ENCODE measurements at regions not wholly inside any gene's neighbourhood (a gene's known extent, or its start where the extent isn't known, plus 50 kb on each side); places are given as distances from the start of the nearest gene placed in this dataset.
"Not testable (repeated sequence)": the region's sequence is repeated elsewhere in the genome, so short reads cannot be mapped to it uniquely, and the experiment has no call there.

- no peak for DNase-seq
- no peaks in the 10 kb centered on the region for H3K9me3 Mint-ChIP-seq (ENCODE audit: unreplicated experiment)
- no peaks in the 10 kb centered on the region for H3K27me3 Mint-ChIP-seq (ENCODE audit: unreplicated experiment)
- H3K4me3 Mint-ChIP-seq (ENCODE audit: unreplicated experiment), result no peak overlapping the region
- H3K27ac Mint-ChIP-seq (ENCODE audit: unreplicated experiment), result no peak overlapping the region
- H3K4me1 Mint-ChIP-seq (ENCODE audit: low read depth, unreplicated experiment), result no peaks in the 10 kb centered on the region
- TF ChIP-seq, protein P1, sequence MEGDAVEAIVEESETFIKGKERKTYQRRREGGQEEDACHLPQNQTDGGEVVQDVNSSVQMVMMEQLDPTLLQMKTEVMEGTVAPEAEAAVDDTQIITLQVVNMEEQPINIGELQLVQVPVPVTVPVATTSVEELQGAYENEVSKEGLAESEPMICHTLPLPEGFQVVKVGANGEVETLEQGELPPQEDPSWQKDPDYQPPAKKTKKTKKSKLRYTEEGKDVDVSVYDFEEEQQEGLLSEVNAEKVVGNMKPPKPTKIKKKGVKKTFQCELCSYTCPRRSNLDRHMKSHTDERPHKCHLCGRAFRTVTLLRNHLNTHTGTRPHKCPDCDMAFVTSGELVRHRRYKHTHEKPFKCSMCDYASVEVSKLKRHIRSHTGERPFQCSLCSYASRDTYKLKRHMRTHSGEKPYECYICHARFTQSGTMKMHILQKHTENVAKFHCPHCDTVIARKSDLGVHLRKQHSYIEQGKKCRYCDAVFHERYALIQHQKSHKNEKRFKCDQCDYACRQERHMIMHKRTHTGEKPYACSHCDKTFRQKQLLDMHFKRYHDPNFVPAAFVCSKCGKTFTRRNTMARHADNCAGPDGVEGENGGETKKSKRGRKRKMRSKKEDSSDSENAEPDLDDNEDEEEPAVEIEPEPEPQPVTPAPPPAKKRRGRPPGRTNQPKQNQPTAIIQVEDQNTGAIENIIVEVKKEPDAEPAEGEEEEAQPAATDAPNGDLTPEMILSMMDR (IDR thresholded peaks at IDR 0.05; ENCODE audit: partially characterized antibody, unreplicated experiment), result no peak
- H3K36me3 Mint-ChIP-seq (ENCODE audit: unreplicated experiment), result peaks cover 3% of the 10 kb centered on the region
Measured at GRCh38 chr17:33870936-33871335, 384.1 kb upstream of the CCL2 start.

DNA sequence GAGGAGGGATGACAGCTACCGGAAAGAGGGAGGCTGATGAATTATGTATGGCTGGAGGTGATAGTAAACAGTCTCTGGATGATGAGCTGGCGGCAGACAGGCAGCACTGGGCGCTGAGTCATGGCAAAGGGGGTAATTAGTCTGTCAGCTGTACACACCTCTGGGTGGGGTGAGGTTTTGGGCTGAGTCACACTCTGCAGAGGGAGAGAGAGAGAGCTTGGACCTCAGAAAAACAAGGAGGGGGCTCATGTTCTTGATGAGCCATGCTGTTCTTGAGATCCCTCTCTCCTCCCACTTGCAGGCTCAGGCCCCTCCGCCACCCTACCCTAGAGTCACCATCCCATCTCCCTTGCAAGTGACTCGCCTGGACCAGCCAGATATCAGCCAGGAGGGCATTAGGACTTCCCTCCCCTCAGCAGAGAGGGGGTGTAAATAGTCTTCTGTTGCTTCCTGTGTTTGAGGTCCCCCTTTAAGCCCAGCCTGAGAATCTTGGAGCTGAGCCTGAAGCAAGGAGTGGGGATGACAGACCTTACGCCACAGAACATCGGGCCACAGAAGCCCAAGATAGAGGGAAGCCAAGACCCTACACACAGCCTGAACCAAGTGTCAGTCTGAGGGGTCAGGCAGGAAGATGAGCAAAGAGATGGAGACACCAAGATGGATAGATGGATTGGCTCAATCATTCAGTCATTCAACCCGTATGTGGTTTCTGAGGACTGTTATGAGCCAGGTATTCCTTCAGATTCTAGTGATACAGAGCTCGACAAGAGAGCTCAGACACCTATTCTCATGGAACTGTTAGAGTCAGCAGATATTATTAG, 383.2 kb upstream of the CCL2 start:
- no peaks in the 10 kb centered on the region for H3K9me3 Mint-ChIP-seq (ENCODE audit: unreplicated experiment)
- no peaks in the 10 kb centered on the region for H3K27me3 Mint-ChIP-seq (ENCODE audit: unreplicated experiment)
- H3K27ac Mint-ChIP-seq (ENCODE audit: unreplicated experiment), result no peak overlapping the region
- H3K36me3 Mint-ChIP-seq (ENCODE audit: unreplicated experiment), result peaks cover under 1% of the 10 kb centered on the region
- no peak for DNase-seq
- TF ChIP-seq, protein P1 (IDR thresholded peaks at IDR 0.05; ENCODE audit: partially characterized antibody, unreplicated experiment), result no peak
- no peak overlapping the region for H3K4me3 Mint-ChIP-seq (ENCODE audit: unreplicated experiment)
- no peaks in the 10 kb centered on the region for H3K4me1 Mint-ChIP-seq (ENCODE audit: low read depth, unreplicated experiment)

DNA sequence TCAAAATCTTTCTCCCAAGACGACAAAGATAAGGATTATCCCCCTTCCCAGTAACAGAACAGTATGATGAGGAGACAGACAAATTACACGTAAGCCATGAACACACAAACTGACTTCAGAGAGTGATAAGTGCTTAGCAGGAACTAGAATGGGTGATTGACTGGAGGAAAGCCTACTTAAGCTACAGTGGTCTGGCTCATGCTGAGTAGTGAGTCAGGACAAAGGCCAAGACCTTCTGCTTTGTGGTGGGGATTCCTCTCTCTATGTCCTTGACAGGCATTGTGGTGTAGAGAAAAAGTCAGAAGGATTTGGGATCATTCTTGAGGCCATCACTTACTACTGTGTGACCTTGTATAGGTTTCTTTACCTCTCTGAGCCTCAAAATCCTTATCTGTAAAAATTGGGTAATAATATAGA, 381.9 kb upstream of the CCL2 start:
- no peak for DNase-seq
- TF ChIP-seq, protein P1 (IDR thresholded peaks at IDR 0.05; ENCODE audit: partially characterized antibody, unreplicated experiment), result no peak
- Mint-ChIP-seq H3K4me3 (ENCODE audit: unreplicated experiment) (no peak overlapping the region), H3K27ac (ENCODE audit: unreplicated experiment) (no peak overlapping the region), H3K36me3 (ENCODE audit: unreplicated experiment) (no peaks in the 10 kb centered on the region), H3K27me3 (ENCODE audit: unreplicated experiment) (no peaks in the 10 kb centered on the region), H3K4me1 (ENCODE audit: low read depth, unreplicated experiment) (no peaks in the 10 kb centered on the region), H3K9me3 (ENCODE audit: unreplicated experiment) (no peaks in the 10 kb centered on the region)

- Mint-ChIP-seq H3K27me3 (ENCODE audit: unreplicated experiment) (no peaks in the 10 kb centered on the region), H3K27ac (ENCODE audit: unreplicated experiment) (no peak overlapping the region), H3K4me3 (ENCODE audit: unreplicated experiment) (no peak overlapping the region), H3K36me3 (ENCODE audit: unreplicated experiment) (no peaks in the 10 kb centered on the region), H3K9me3 (ENCODE audit: unreplicated experiment) (no peaks in the 10 kb centered on the region), H3K4me1 (ENCODE audit: low read depth, unreplicated experiment) (no peaks in the 10 kb centered on the region)
- TF ChIP-seq, protein P1 (IDR thresholded peaks at IDR 0.05; ENCODE audit: partially characterized antibody, unreplicated experiment), result no peak
- DNase-seq, result no peak
Measured at GRCh38 chr17:33874617-33875060, 380.4 kb upstream of the CCL2 start.

- Mint-ChIP-seq H3K36me3 (ENCODE audit: unreplicated experiment) (no peaks in the 10 kb centered on the region), H3K27me3 (ENCODE audit: unreplicated experiment) (no peaks in the 10 kb centered on the region), H3K27ac (ENCODE audit: unreplicated experiment) (no peak overlapping the region), H3K9me3 (ENCODE audit: unreplicated experiment) (no peaks in the 10 kb centered on the region), H3K4me3 (ENCODE audit: unreplicated experiment) (no peak overlapping the region), H3K4me1 (ENCODE audit: low read depth, unreplicated experiment) (no peaks in the 10 kb centered on the region)
- no peak for DNase-seq
- TF ChIP-seq, protein P1 (IDR thresholded peaks at IDR 0.05; ENCODE audit: partially characterized antibody, unreplicated experiment), result no peak
Measured at GRCh38 chr17:33875973-33876372, 379.1 kb upstream of the CCL2 start.

DNA sequence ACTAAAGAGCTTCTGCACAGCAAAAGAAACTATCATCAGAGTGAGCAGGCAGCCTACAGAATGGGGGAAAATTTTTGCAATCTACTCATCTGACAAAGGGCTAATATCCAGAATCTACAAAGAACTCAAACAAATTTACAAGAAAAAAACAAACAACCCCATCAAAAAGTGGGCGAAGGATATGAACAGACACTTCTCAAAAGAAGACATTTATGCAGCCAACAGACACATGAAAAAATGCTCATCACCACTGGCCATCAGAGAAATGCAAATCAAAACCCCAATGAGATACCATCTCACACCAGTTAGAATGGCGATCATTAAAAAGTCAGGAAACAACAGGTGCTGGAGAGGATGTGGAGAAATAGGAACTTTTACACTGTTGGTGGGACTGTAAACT, 372.8 kb upstream of the CCL2 start:
- H3K27ac Mint-ChIP-seq (ENCODE audit: unreplicated experiment); H3K9me3 Mint-ChIP-seq (ENCODE audit: unreplicated experiment); DNase-seq: not testable (repeated sequence)

GRCh38 chr17:33882677-33883076, 372.4 kb upstream of the CCL2 start:
- H3K27ac Mint-ChIP-seq (ENCODE audit: unreplicated experiment); H3K27me3 Mint-ChIP-seq (ENCODE audit: unreplicated experiment); H3K4me1 Mint-ChIP-seq (ENCODE audit: low read depth, unreplicated experiment); H3K36me3 Mint-ChIP-seq (ENCODE audit: unreplicated experiment); H3K4me3 Mint-ChIP-seq (ENCODE audit: unreplicated experiment); H3K9me3 Mint-ChIP-seq (ENCODE audit: unreplicated experiment); DNase-seq: not testable (repeated sequence)

More for the DNA sequence above, 372.8 kb upstream of the CCL2 start:
- not testable (repeated sequence) for H3K27me3 Mint-ChIP-seq (ENCODE audit: unreplicated experiment); H3K4me3 Mint-ChIP-seq (ENCODE audit: unreplicated experiment); H3K4me1 Mint-ChIP-seq (ENCODE audit: low read depth, unreplicated experiment); H3K36me3 Mint-ChIP-seq (ENCODE audit: unreplicated experiment)

Measured in glutamatergic neuron (in vitro differentiated cells).